ENCODE measurements at regions not wholly inside any gene's neighbourhood (a gene's known extent, or its start where the extent isn't known, plus 50 kb on each side); places are given as distances from the start of the nearest gene placed in this dataset.

DNA sequence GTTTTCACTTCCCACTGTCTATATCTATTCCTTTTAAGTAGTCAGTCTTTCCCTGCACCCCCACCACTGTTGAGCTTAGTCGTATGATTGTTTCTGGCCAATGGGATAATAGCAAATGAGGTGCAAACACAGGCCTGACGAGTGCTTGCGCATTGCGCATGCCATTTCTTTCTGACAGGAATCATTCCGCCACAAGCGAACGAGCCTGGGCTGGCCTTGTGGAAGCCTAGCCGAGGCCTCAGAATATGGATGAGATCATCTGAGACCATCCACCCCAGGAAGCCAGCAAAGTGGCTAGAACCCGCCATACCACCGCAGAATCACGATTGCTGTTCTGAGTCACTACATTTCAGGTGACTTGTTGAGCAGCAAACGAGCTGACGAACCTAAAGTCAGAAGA, 52.2 kb upstream of the PRL start:
- H3K36me3 ChIP-seq (ENCODE audit: control insufficient read depth, insufficient read depth, low read length) = no peaks in the 10 kb centered on the region
- peaks cover 10% of the 10 kb centered on the region for H3K4me1 ChIP-seq (ENCODE audit: control insufficient read depth, insufficient read depth, low read length, poor library complexity, severe bottlenecking)
- H3K9me3 ChIP-seq (ENCODE audit: control insufficient read depth, low read length) = no peaks in the 10 kb centered on the region
- H3K27ac ChIP-seq (ENCODE audit: low read depth, low read length, severe bottlenecking) = no peak overlapping the region
- 96% methylated on average over 12 to 13 of the region's 13 CpGs for WGBS, 2 experiments (ENCODE audit: insufficient coverage in 2 of 2)
- H3K4me3 ChIP-seq (ENCODE audit: extremely low read depth, insufficient read depth, low read length, poor library complexity, severe bottlenecking) = no peak overlapping the region

DNA sequence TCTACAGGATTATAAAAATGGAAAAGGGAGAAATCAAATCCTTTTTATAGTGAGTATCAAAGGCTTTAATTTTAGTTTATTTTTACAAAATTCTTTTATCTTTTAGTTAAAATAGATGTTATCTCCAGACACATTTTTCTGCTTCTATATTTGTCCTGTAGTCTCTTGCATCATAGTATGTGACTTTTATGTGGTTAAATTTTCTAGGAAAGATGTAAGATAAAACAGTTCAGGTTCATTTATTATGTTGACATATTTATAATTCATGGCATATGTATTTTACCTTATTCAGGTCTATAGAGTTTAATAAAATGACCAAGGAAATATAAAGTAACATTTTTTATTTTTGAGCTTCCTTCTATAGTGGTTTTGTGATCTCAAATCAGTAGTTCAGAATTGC, 52.7 kb upstream of the PRL start:
- H3K4me3 ChIP-seq (ENCODE audit: extremely low read depth, insufficient read depth, low read length, poor library complexity, severe bottlenecking) = no peak overlapping the region
- H3K27ac ChIP-seq (ENCODE audit: low read depth, low read length, severe bottlenecking) = no peak overlapping the region
- H3K36me3 ChIP-seq (ENCODE audit: control insufficient read depth, insufficient read depth, low read length) = no peaks in the 10 kb centered on the region
- H3K4me1 ChIP-seq (ENCODE audit: control insufficient read depth, insufficient read depth, low read length, poor library complexity, severe bottlenecking) = peaks cover 10% of the 10 kb centered on the region
- H3K9me3 ChIP-seq (ENCODE audit: control insufficient read depth, low read length) = no peaks in the 10 kb centered on the region

DNA sequence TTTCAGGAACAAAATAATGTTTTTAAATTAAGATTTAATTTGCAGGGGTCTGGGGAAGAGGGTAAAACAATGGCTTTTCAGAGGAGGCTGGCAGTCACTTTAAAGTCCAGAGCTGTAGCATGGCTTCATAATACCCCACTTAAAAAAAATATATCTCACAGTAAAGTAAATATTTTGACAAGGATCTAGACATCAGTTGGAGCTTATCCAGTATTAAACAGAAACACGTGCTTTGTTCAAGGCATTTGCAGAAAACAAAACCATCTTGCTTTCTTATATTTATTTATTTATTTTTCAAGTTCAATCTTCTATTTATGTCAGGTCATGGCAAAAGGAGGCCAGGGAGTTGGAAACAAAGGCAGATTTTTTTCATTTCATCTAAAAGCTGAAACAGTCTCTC, 53.3 kb upstream of the PRL start:
- peaks cover 10% of the 10 kb centered on the region for H3K4me1 ChIP-seq (ENCODE audit: control insufficient read depth, insufficient read depth, low read length, poor library complexity, severe bottlenecking)
- no peak overlapping the region for H3K4me3 ChIP-seq (ENCODE audit: extremely low read depth, insufficient read depth, low read length, poor library complexity, severe bottlenecking)
- WGBS, 2 experiments (ENCODE audit: insufficient coverage in 2 of 2) = no CpG with 5 or more reads among the region's 1 CpG
- H3K9me3 ChIP-seq (ENCODE audit: control insufficient read depth, low read length) = no peaks in the 10 kb centered on the region
- no peaks in the 10 kb centered on the region for H3K36me3 ChIP-seq (ENCODE audit: control insufficient read depth, insufficient read depth, low read length)
- no peak overlapping the region for H3K27ac ChIP-seq (ENCODE audit: low read depth, low read length, severe bottlenecking)

GRCh38 chr6:22353101-22353500, 56.3 kb upstream of the PRL start:
- no peak overlapping the region for H3K4me3 ChIP-seq (ENCODE audit: extremely low read depth, insufficient read depth, low read length, poor library complexity, severe bottlenecking)
- no peaks in the 10 kb centered on the region for H3K9me3 ChIP-seq (ENCODE audit: control insufficient read depth, low read length)
- no peak overlapping the region for H3K27ac ChIP-seq (ENCODE audit: low read depth, low read length, severe bottlenecking)
- 100% methylated on average over 2 of the region's 2 CpGs for WGBS, 2 experiments (ENCODE audit: insufficient coverage in 2 of 2)
- H3K4me1 ChIP-seq (ENCODE audit: control insufficient read depth, insufficient read depth, low read length, poor library complexity, severe bottlenecking) = peaks cover 10% of the 10 kb centered on the region
- H3K36me3 ChIP-seq (ENCODE audit: control insufficient read depth, insufficient read depth, low read length) = no peaks in the 10 kb centered on the region

- Histone ChIP-seq H3K36me3 (ENCODE audit: control insufficient read depth, insufficient read depth, low read length) (no peaks in the 10 kb centered on the region), H3K9me3 (ENCODE audit: control insufficient read depth, low read length) (no peaks in the 10 kb centered on the region), H3K4me3 (ENCODE audit: extremely low read depth, insufficient read depth, low read length, poor library complexity, severe bottlenecking) (no peak overlapping the region), H3K27ac (ENCODE audit: low read depth, low read length, severe bottlenecking) (no peak overlapping the region), H3K4me1 (ENCODE audit: control insufficient read depth, insufficient read depth, low read length, poor library complexity, severe bottlenecking) (no peaks in the 10 kb centered on the region)
- WGBS, 2 experiments (ENCODE audit: insufficient coverage in 2 of 2) = 92 to 93% methylated on average over 14 to 24 of the region's 28 CpGs
These were observed 59.6 kb upstream of the PRL start for GRCh38 chr6:22356362-22356940.

DNA sequence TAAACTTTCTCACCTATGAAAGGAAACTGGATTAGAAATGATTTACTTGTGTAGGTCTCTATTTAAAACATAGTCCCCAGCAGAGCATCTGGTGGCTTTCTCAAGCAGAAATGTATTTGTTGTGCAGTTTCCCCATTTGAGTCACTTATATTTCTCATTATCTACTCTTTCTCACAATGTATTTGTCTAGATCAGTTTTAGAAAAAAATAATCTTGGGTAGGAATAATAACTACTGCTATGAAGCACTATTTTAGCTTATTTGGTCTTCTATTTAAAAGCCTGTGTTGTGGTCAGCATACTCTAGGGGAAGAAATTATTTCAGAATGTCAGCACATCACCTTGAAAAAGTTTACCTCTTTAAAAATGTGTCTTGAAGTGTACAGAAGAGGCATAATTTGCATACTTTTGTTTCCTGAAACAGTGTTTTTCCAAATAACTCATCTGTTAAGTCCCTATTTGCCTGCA, 60.9 kb upstream of the PRL start:
- no peak overlapping the region for H3K4me3 ChIP-seq (ENCODE audit: extremely low read depth, insufficient read depth, low read length, poor library complexity, severe bottlenecking)
- H3K36me3 ChIP-seq (ENCODE audit: control insufficient read depth, insufficient read depth, low read length) = no peaks in the 10 kb centered on the region
- H3K9me3 ChIP-seq (ENCODE audit: control insufficient read depth, low read length) = no peaks in the 10 kb centered on the region
- H3K4me1 ChIP-seq (ENCODE audit: control insufficient read depth, insufficient read depth, low read length, poor library complexity, severe bottlenecking) = no peaks in the 10 kb centered on the region
- H3K27ac ChIP-seq (ENCODE audit: low read depth, low read length, severe bottlenecking) = no peak overlapping the region

DNA sequence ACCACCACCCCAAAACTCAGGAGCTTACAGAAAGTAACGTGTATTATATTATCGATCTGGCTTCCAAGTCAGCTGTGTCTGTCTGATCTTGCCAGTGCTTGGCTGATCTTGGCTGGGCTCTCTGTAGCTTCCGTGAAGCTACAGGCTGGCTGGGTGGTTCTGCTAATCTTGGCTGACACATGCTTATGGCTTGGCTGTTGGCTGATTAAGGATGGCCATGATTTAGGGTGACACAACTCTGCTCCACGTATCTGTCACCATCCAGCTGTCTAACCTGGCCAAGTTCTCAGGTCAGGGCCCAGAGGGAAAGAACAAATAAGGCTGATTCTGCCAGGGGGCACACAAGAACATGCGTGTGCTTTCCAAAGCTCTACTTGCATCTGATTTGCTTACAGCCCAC, 64.7 kb upstream of the PRL start:
- H3K9me3 ChIP-seq (ENCODE audit: control insufficient read depth, low read length) = peaks cover 3% of the 10 kb centered on the region
- 91 to 97% methylated on average over 3 to 4 of the region's 5 CpGs for WGBS, 2 experiments (ENCODE audit: insufficient coverage in 2 of 2)
- H3K4me3 ChIP-seq (ENCODE audit: extremely low read depth, insufficient read depth, low read length, poor library complexity, severe bottlenecking) = no peak overlapping the region
- no peak overlapping the region for H3K27ac ChIP-seq (ENCODE audit: low read depth, low read length, severe bottlenecking)
- no peaks in the 10 kb centered on the region for H3K36me3 ChIP-seq (ENCODE audit: control insufficient read depth, insufficient read depth, low read length)
- peaks cover 9% of the 10 kb centered on the region for H3K4me1 ChIP-seq (ENCODE audit: control insufficient read depth, insufficient read depth, low read length, poor library complexity, severe bottlenecking)

- WGBS, 2 experiments (ENCODE audit: insufficient coverage in 2 of 2) = 83% methylated on average over 1 of the region's 3 CpGs; no CpG with 5 or more reads in 1 of the 2 experiments
- no peak overlapping the region for H3K27ac ChIP-seq (ENCODE audit: low read depth, low read length, severe bottlenecking)
- peaks cover 3% of the 10 kb centered on the region for H3K9me3 ChIP-seq (ENCODE audit: control insufficient read depth, low read length)
- peaks cover 9% of the 10 kb centered on the region for H3K4me1 ChIP-seq (ENCODE audit: control insufficient read depth, insufficient read depth, low read length, poor library complexity, severe bottlenecking)
- H3K36me3 ChIP-seq (ENCODE audit: control insufficient read depth, insufficient read depth, low read length) = no peaks in the 10 kb centered on the region
- H3K4me3 ChIP-seq (ENCODE audit: extremely low read depth, insufficient read depth, low read length, poor library complexity, severe bottlenecking) = no peak overlapping the region
These were observed 65.5 kb upstream of the PRL start for GRCh38 chr6:22362361-22362760.

DNA sequence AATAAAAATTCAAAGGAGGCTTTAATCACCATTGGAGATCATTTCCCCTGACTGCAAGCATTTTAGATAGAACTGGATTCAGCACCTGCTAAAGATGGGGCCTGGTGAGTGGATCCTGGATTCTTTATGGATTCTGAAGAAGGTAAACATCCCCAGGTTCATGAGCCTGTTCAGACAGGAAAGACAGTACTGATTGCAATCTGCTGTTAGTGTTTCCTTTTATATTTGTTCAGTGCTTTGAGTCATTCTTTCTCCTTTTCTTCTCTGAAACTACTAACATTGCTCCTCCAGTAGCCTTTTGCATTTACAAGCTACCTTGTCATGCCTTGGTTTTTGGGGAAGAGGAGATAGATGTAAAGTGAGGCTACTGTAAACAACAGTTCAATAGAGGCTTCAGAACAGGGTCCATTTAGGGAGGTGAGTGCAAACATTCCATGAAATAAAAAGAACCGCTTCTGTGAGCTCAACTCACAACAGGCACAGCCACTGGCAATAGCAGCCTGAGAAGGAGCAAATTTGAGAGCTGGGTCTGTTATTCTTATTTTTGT, 66.4 kb upstream of the PRL start:
- peaks cover 9% of the 10 kb centered on the region for H3K4me1 ChIP-seq (ENCODE audit: control insufficient read depth, insufficient read depth, low read length, poor library complexity, severe bottlenecking)
- no peak overlapping the region for H3K4me3 ChIP-seq (ENCODE audit: extremely low read depth, insufficient read depth, low read length, poor library complexity, severe bottlenecking)
- no peaks in the 10 kb centered on the region for H3K36me3 ChIP-seq (ENCODE audit: control insufficient read depth, insufficient read depth, low read length)
- no peak overlapping the region for H3K27ac ChIP-seq (ENCODE audit: low read depth, low read length, severe bottlenecking)
- H3K9me3 ChIP-seq (ENCODE audit: control insufficient read depth, low read length) = peaks cover 3% of the 10 kb centered on the region
- WGBS, 2 experiments (ENCODE audit: insufficient coverage in 2 of 2) = 100% methylated on average over 1 of the region's 1 CpG; no CpG with 5 or more reads in 1 of the 2 experiments

- Histone ChIP-seq H3K27ac (ENCODE audit: low read depth, low read length, severe bottlenecking) (no peak overlapping the region), H3K4me1 (ENCODE audit: control insufficient read depth, insufficient read depth, low read length, poor library complexity, severe bottlenecking) (peaks cover 9% of the 10 kb centered on the region), H3K9me3 (ENCODE audit: control insufficient read depth, low read length) (peaks cover 3% of the 10 kb centered on the region), H3K36me3 (ENCODE audit: control insufficient read depth, insufficient read depth, low read length) (no peaks in the 10 kb centered on the region), H3K4me3 (ENCODE audit: extremely low read depth, insufficient read depth, low read length, poor library complexity, severe bottlenecking) (no peak overlapping the region)
- WGBS, 2 experiments (ENCODE audit: insufficient coverage in 2 of 2) = 88 to 96% methylated on average over 3 of the region's 4 CpGs
These were observed 66.9 kb upstream of the PRL start for GRCh38 chr6:22363714-22364239.

GRCh38 chr6:22364306-22364705, 67.5 kb upstream of the PRL start:
- Histone ChIP-seq H3K4me3 (ENCODE audit: extremely low read depth, insufficient read depth, low read length, poor library complexity, severe bottlenecking) (no peak overlapping the region), H3K9me3 (ENCODE audit: control insufficient read depth, low read length) (peaks cover 3% of the 10 kb centered on the region), H3K27ac (ENCODE audit: low read depth, low read length, severe bottlenecking) (no peak overlapping the region), H3K4me1 (ENCODE audit: control insufficient read depth, insufficient read depth, low read length, poor library complexity, severe bottlenecking) (peaks cover 9% of the 10 kb centered on the region), H3K36me3 (ENCODE audit: control insufficient read depth, insufficient read depth, low read length) (no peaks in the 10 kb centered on the region)
- 94 to 100% methylated on average over 1 to 2 of the region's 2 CpGs for WGBS, 2 experiments (ENCODE audit: insufficient coverage in 2 of 2)
